OCI-LY7 (cell line): ENCODE measurements at regions not wholly inside any gene's neighbourhood (a gene's known extent, or its start where the extent isn't known, plus 50 kb on each side); places are given as distances from the start of the nearest gene placed in this dataset.

ENCODE experiments used
- CTCF ChIP-seq: fragments of 200-600 bp; sonication (generic); conservative IDR thresholded peaks from 2 replicates; pipeline ENCODE4 v1.5.1; 2014; ENCODE audit warnings: mild to moderate bottlenecking, antibody characterized with exemption, low read length, moderate library complexity, mixed read lengths
- EZH2phosphoT487 ChIP-seq: fragments of 200-600 bp; sonication (generic); IDR thresholded peaks from 2 replicates; pipeline ENCODE4 v1.6.1; 2018; ENCODE audit warnings: low read depth, borderline replicate concordance, mild to moderate bottlenecking, mixed run types, antibody characterized with exemption, low read length, moderate library complexity, mixed read lengths

GRCh38 chr5:97547430-97547829, 364.4 kb upstream of the RIOK2 start:
- TF ChIP-seq CTCF (no peak), EZH2phosphoT487 (no peak)
